ENCODE measurements at regions not wholly inside any gene's neighbourhood (a gene's known extent, or its start where the extent isn't known, plus 50 kb on each side); places are given as distances from the start of the nearest gene placed in this dataset.
"Not testable (repeated sequence)": the region's sequence is repeated elsewhere in the genome, so short reads cannot be mapped to it uniquely, and the experiment has no call there.

GRCh38 chr9:78106586-78106985 is 75.0 kb upstream of the GNAQ start:
- not testable (repeated sequence) for TF ChIP-seq FOXM1 (IDR thresholded peaks at IDR 0.05; ENCODE audit: borderline replicate concordance); NFRKB (IDR thresholded peaks at IDR 0.05); LEF1 (IDR thresholded peaks at IDR 0.05; ENCODE audit: borderline replicate concordance); TARDBP (IDR thresholded peaks at IDR 0.05); ELF4 (IDR thresholded peaks at IDR 0.05); ARNT (IDR thresholded peaks at IDR 0.05); ZNF384 (IDR thresholded peaks at IDR 0.05); SP1 (IDR thresholded peaks at IDR 0.05); CTBP1 (IDR thresholded peaks at IDR 0.05; ENCODE audit: borderline replicate concordance); HDGF (IDR thresholded peaks at IDR 0.05; ENCODE audit: borderline replicate concordance); SUZ12 (IDR thresholded peaks at IDR 0.05); BHLHE40 (IDR thresholded peaks at IDR 0.05; ENCODE audit: borderline replicate concordance); FOXK2 (IDR thresholded peaks at IDR 0.05)

All from HEK293T (cell line).